IPS-20b (cell line): ENCODE measurements at regions not wholly inside any gene's neighbourhood (a gene's known extent, or its start where the extent isn't known, plus 50 kb on each side); places are given as distances from the start of the nearest gene placed in this dataset.
A peak's percentile ranks its signal among the peaks of the same experiment; 100 is the strongest.
"Not testable (repeated sequence)": the region's sequence is repeated elsewhere in the genome, so short reads cannot be mapped to it uniquely, and the experiment has no call there.

Experiments
- H3K27ac ChIP-seq: one replicate; pipeline ENCODE4 v1.5.1; 2013; ENCODE audit warnings: low read length
- H3K27me3 ChIP-seq: 2 replicates; pipeline ENCODE4 v1.6.1; 2013; ENCODE audit warnings: mild to moderate bottlenecking, low read length, inconsistent platforms; ENCODE audit not compliant: insufficient read depth
- H3K36me3 ChIP-seq: 2 replicates; pipeline ENCODE4 v1.6.1; 2013; ENCODE audit warnings: low read depth, mild to moderate bottlenecking, inconsistent platforms, low read length, moderate library complexity; ENCODE audit not compliant: insufficient read depth
- H3K4me1 ChIP-seq: 2 replicates; pipeline ENCODE4 v1.6.1; 2013; ENCODE audit warnings: mild to moderate bottlenecking, control low read depth, inconsistent platforms, low read length, moderate library complexity; ENCODE audit not compliant: insufficient read depth
- H3K4me3 ChIP-seq: 2 replicates; pipeline ENCODE4 v1.5.1; 2013; ENCODE audit warnings: mild to moderate bottlenecking, low read length, inconsistent platforms
- H3K9ac ChIP-seq: 2 replicates; pipeline ENCODE4 v1.6.1; 2013; ENCODE audit warnings: low read depth, mild to moderate bottlenecking, inconsistent platforms, low read length, moderate library complexity
- H3K9me3 ChIP-seq: 2 replicates; pipeline ENCODE4 v1.6.1; 2013; ENCODE audit warnings: mild to moderate bottlenecking, low read depth, low read length, inconsistent platforms; ENCODE audit not compliant: insufficient read depth

DNA sequence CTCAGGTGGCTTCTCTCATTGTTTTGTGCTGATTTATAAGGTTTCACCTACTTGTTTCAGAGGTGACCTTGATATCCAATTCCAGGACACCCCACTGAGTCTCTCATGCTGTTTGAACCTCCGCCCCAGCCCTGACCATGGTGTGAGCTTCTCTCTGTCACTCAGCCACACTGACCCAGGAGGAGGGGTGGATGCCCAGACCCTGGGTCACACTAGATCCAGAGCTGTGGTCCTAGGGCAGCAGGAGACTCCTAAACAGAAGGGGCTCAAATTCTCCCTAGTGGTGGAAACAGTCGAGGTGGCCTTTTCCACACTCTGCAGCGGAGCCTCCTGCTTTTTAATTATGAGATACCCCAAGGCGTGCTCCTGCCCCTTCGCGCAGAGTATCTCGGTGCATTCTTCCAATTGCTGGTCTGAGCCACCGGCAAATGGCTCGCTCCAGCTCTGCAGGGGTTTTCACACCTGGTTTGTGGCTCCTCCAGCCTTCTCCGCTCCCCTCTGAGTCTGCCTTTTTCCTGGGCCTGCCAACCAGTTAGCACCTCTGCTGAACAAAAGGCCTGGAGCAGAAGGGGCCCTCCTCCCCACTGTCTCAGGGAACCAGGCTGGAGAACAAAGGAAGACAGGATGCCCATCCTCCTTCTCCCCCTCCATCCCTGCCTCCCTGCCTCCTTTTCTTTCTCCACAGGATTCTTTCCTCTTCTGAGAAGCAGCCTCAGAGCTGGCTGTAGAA lies 147.3 kb upstream of the SPRED2 start:
- Histone ChIP-seq H3K4me3 (no peak overlapping the region; the same call in 1 of the 2 replicates), H3K9me3 (no peaks in the 10 kb centered on the region), H3K27ac (no peak overlapping the region), H3K9ac (peak overlapping the region; percentile 40), H3K4me1 (peaks cover 12% of the 10 kb centered on the region), H3K27me3 (no peaks in the 10 kb centered on the region), H3K36me3 (no peaks in the 10 kb centered on the region)

DNA sequence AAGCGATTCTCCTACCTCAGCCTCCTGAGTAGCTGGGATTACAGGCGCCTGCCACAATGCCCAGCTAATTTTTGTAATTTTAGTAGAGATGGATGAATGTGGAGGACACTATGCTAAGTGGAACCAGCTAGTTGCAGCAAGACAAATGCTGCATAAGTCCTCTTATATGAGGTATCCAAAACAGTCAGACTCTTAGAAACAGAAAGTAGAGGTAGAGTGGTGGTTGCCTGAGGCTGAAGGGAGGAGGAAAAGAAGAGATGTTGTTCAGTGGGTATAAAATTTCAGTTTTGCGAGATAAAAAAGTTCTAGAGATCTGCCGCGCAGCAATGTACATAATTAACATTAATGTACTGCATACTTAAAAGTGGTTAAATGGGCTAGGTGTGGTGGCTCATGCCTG lies 145.3 kb upstream of the SPRED2 start:
- no peaks in the 10 kb centered on the region for H3K27me3 ChIP-seq
- no peaks in the 10 kb centered on the region for H3K36me3 ChIP-seq
- no peaks in the 10 kb centered on the region for H3K9me3 ChIP-seq
- H3K27ac ChIP-seq, result no peak overlapping the region
- no peak overlapping the region for H3K9ac ChIP-seq
- H3K4me1 ChIP-seq, result peaks cover 12% of the 10 kb centered on the region
- no peak overlapping the region for H3K4me3 ChIP-seq

DNA sequence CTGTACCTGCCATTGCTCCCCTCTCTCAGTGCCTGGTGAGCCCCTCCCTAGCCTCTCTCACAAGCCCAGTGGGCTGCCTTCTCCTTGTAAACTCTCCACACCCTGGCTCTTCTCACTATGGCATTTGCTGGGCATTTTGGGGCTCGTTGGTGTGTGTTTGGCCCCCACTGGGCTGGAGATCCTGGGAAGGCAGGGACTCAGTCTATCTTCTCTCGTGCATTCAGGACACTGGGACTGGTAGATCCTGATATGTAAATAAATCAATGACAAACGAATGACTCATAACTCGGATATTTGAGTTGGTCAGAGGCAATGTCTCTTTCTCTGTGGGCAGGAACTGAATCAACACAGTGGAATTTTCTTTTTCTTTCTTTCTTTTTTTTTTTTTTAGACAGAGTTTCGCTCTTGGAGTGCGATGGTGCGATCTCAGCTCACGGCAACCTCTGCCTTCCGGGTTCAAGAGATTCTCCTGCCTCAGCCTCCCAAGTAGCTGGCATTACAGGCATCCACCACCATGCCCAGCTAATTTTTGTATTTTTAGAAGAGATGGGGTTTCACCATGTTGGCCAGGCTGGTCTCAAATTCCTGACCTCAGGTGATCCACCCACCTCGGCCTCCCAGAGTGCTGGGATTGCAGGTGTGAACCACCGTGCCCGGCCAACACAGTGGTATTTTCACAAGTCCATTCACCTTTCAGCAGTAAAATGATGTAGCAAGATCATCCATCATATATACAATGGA lies 144.6 kb upstream of the SPRED2 start:
- H3K27me3 ChIP-seq, result no peaks in the 10 kb centered on the region
- H3K36me3 ChIP-seq, result no peaks in the 10 kb centered on the region
- no peak overlapping the region for H3K4me3 ChIP-seq
- H3K9ac ChIP-seq, result no peak overlapping the region
- no peak overlapping the region for H3K27ac ChIP-seq
- peaks cover 12% of the 10 kb centered on the region for H3K4me1 ChIP-seq
- no peaks in the 10 kb centered on the region for H3K9me3 ChIP-seq

DNA sequence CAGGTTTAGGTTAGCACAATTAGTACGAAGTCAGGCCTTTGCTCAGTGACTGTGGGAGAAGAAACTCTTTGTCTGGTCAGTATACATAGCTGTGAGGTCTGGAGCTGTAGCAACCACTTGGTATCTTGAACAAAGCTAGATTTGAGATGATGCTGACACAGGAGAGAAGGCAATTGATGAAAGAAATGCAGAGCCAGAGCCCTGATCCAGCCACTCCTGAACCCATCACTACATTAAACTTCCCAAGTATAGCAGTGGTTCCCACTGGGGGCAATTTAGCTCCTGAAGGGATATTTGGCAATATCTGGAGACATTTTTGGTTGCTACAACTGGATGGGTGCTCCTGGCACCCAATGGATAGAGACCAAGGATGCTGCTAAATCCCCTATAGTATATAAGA lies 143.9 kb upstream of the SPRED2 start:
- H3K4me1 ChIP-seq, result peaks cover 12% of the 10 kb centered on the region
- no peak overlapping the region for H3K9ac ChIP-seq
- no peaks in the 10 kb centered on the region for H3K36me3 ChIP-seq
- H3K9me3 ChIP-seq, result no peaks in the 10 kb centered on the region
- no peaks in the 10 kb centered on the region for H3K27me3 ChIP-seq
- no peak overlapping the region for H3K4me3 ChIP-seq
- H3K27ac ChIP-seq, result no peak overlapping the region

DNA sequence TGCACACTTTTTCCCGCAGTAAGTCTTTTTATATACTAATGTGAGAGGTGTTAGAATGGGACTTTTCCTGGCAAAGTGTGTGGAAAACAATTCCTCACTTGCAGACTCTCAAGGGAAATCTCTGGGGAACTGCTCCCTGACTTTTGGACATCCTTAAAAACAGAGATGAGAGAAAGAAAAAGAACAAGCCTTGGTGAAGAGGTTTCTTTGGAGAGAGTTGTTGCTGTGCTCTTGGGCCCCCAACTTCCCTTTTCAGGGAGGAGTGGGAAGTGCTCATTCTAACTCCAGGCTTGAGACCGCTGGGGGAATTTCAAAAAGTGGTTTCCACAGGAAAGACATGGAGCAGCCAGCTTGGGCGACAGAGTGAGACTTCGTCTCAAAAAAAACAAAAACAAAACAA lies 142.6 kb upstream of the SPRED2 start:
- Histone ChIP-seq H3K27ac (no peak overlapping the region), H3K9ac (no peak overlapping the region), H3K4me1 (peaks cover 8% of the 10 kb centered on the region), H3K36me3 (no peaks in the 10 kb centered on the region), H3K4me3 (no peak overlapping the region), H3K9me3 (no peaks in the 10 kb centered on the region), H3K27me3 (no peaks in the 10 kb centered on the region)

DNA sequence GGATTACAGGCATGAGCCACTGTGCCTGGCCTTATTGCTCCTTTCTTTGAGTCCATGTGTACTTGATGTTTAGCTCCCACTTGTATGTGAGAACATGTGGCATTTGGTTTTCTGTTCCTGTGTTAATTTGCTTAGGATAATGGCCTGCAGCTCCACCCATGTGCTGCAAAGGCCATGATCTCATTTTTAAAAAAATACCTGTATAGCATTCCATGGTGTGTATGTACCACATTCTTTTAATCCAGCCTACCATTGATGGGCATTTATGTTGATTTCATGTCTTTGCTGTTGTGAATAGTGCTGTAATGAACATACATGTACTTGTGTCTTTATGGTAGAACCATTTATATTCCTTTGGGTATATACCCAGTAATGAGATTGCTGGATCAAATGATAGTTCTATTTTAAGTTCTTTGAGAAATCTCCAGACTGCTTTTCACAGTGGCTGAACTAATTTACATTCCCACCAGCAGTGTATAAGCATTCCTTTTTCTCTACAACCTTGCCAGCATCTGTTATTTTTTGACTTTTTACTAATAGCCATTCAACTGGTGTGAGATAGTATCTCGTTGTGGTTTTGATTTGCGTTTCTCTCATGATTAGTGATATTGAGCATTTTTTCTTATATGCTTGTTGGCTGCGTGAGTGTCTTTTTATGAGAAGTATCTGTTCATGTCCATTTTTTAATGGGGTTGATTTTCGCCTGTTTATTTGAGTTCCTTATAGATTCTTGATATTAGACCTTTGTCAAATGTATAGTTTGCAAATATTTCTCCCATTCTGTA lies 136.4 kb upstream of the SPRED2 start:
- not testable (repeated sequence) for H3K9ac ChIP-seq, H3K9me3 ChIP-seq, H3K4me1 ChIP-seq, H3K4me3 ChIP-seq, H3K27ac ChIP-seq, H3K36me3 ChIP-seq
- H3K27me3 ChIP-seq, result peaks cover 41% of the 10 kb centered on the region

DNA sequence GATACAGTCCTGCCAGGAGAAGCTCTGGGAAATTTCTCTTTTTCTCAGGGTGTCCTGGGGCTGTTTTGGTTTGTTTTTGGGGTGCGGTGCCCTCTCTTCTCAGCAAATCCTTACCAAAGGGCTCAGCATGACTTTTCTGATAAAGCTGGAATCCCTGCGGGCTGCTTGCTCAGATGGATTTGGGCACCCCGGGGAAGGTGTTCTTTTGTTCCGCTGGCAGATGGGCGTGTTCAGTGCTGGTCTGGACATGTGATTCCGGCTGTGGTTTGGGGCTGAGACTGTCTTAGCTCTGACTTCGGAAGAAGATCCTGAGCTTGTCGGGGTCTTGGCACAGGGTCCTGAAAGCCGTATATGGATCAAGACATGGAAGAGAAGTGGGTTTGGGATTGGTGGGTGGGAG lies 134.2 kb upstream of the SPRED2 start:
- no peak overlapping the region for H3K4me3 ChIP-seq
- no peak overlapping the region for H3K27ac ChIP-seq

DNA sequence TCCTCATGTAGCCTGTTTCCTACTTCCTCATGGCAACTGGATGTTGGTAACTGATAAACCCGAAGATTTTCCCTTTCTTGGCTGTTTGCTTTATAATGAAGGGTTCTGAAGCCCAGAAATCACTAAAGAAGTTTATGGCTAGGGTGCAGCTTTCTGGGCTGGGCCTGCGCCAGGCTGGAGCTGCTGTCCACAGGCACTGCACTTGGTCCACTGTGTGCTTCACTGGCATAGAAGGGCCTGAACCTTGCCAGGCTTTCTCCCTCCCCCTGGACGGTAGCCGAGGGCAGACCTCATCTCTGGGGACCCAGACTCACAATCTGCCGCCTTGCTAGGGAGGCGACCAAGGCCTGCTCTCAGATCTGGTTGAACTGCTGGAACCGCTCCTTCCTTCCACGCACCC lies 133.3 kb upstream of the SPRED2 start:
- peaks cover 41% of the 10 kb centered on the region for H3K27me3 ChIP-seq
- no peaks in the 10 kb centered on the region for H3K36me3 ChIP-seq
- H3K4me1 ChIP-seq, result peaks cover 7% of the 10 kb centered on the region; the same call in 1 of the 2 replicates
- no peak overlapping the region for H3K9ac ChIP-seq
- no peak overlapping the region for H3K27ac ChIP-seq
- no peaks in the 10 kb centered on the region for H3K9me3 ChIP-seq
- no peak overlapping the region for H3K4me3 ChIP-seq

More for the DNA sequence above, 134.2 kb upstream of the SPRED2 start:
- Histone ChIP-seq H3K27me3 (peaks cover 41% of the 10 kb centered on the region), H3K4me1 (peaks cover 7% of the 10 kb centered on the region; the same call in 1 of the 2 replicates), H3K9ac (no peak overlapping the region), H3K9me3 (no peaks in the 10 kb centered on the region), H3K36me3 (no peaks in the 10 kb centered on the region)

DNA sequence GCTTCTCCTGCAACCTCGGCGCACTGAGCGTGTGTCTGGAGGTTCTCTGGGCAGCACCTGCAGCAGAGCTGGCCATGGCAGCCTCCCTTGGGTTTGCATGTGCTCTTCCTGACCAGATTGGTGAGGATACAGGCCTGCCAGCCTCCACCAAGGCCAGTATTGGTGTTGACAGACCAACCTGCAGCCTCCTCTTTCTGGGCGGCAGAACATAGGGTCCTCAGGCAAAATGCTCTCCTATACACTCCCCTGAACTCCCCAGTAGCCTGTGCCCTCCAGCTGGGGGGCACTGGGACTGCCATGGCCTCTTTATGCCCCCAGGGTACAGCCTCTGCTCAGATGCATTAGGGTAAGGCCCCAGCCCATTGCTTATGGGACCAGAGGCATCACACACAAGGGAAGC lies 131.9 kb upstream of the SPRED2 start:
- no peak overlapping the region for H3K9ac ChIP-seq
- H3K4me3 ChIP-seq, result no peak overlapping the region
- peaks cover 41% of the 10 kb centered on the region for H3K27me3 ChIP-seq
- peaks cover 9% of the 10 kb centered on the region for H3K4me1 ChIP-seq
- no peaks in the 10 kb centered on the region for H3K9me3 ChIP-seq
- no peak overlapping the region for H3K27ac ChIP-seq
- H3K36me3 ChIP-seq, result no peaks in the 10 kb centered on the region

DNA sequence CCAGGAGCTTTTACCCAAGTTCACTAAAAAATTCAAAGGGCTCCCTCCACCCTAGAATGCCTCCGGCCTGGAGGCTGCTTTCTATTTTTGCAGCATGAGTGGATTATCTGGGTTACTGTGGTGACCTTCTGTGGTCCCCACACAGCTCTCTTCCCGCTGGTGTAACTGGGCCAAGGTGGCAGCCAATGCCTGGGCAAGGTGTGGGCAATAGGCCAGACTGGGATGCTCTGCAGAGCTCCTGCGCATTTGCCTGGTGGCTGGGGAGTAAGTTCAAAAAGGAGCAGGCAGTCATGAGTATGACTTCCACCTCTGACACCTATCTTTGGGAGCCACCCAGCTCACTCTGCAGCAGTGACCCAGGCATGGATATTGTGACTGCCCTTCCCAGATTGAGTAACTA lies 130.5 kb upstream of the SPRED2 start:
- no peak overlapping the region for H3K9ac ChIP-seq
- peaks cover 21% of the 10 kb centered on the region for H3K4me1 ChIP-seq
- no peaks in the 10 kb centered on the region for H3K9me3 ChIP-seq
- H3K36me3 ChIP-seq, result no peaks in the 10 kb centered on the region
- H3K27me3 ChIP-seq, result peaks cover 41% of the 10 kb centered on the region
- no peak overlapping the region for H3K4me3 ChIP-seq
- H3K27ac ChIP-seq, result no peak overlapping the region

DNA sequence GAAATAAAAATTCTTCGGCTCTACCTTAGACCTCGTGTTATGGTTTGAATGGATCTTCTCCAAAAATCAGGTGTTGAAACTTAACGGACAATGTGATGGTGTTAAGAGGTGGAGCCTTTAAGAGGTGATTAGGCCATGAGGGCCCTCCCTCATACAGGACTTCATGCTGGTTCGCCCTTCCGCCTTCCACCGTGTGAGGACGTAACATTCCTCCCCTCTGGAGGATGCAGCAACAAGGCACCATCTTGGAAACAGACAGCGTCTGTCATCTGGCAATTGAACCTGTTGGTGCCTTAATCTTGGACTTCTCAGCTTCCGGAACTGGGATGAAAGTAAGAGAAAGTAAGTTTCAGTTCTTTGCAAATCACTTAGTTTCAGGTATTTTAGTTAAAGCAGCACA lies 126.3 kb upstream of the SPRED2 start:
- Histone ChIP-seq H3K9me3 (no peaks in the 10 kb centered on the region), H3K4me1 (peaks cover 17% of the 10 kb centered on the region), H3K27ac (no peak overlapping the region), H3K9ac (no peak overlapping the region), H3K27me3 (peaks cover 30% of the 10 kb centered on the region; the same call in 1 of the 2 replicates), H3K4me3 (peak overlapping the region; percentile 48), H3K36me3 (no peaks in the 10 kb centered on the region)
